Prostate gland (tissue), 2 donors: ENCODE measurements at regions not wholly inside any gene's neighbourhood (a gene's known extent, or its start where the extent isn't known, plus 50 kb on each side); places are given as distances from the start of the nearest gene placed in this dataset.

ENCODE experiments used
- CTCF ChIP-seq, 4 experiments: fragments of 200-600 bp in 2 of 4; fragments of 450-650 bp in 2 of 4; sonication (generic) in 2 of 4; IDR thresholded peaks; 1 replicate in 3 of 4; 2 replicates in 1 of 4; pipeline ENCODE4 v1.5.1; 2016 to 2019; ENCODE audit warnings: antibody characterized with exemption in 4 of 4, mild to moderate bottlenecking in 2 of 4, moderate library complexity in 2 of 4
- POLR2A ChIP-seq: fragments of 450-650 bp; IDR thresholded peaks from one replicate; pipeline ENCODE4 v1.6.1; 2016; ENCODE audit warnings: antibody characterized with exemption, mild to moderate bottlenecking
- POLR2AphosphoS5 ChIP-seq: sonication (generic); formaldehyde crosslinking; IDR thresholded peaks from one replicate; pipeline ENCODE4 v1.6.1; 2017; ENCODE audit warnings: antibody characterized with exemption

GRCh38 chr10:2108496-2108895 is 371.2 kb upstream of the ADARB2 start:
- TF ChIP-seq CTCF (IDR thresholded peaks at IDR 0.05) (no peak), POLR2A (no peak), POLR2AphosphoS5 (no peak)
